ENCODE measurements at regions not wholly inside any gene's neighbourhood (a gene's known extent, or its start where the extent isn't known, plus 50 kb on each side); places are given as distances from the start of the nearest gene placed in this dataset.

GRCh38 chr10:123284022-123284421 is 129.8 kb downstream of the BUB3 start:
- TF ChIP-seq CTCF (IDR thresholded peaks at IDR 0.05), result no peak
- TF ChIP-seq POLR2A (IDR thresholded peaks at IDR 0.05), result no peak

Data from vagina (tissue), 2 donors.